HG03342 (cell line): ENCODE measurements at regions not wholly inside any gene's neighbourhood (a gene's known extent, or its start where the extent isn't known, plus 50 kb on each side); places are given as distances from the start of the nearest gene placed in this dataset.

Source experiments
- ATAC-seq: cut with Tn5 transposase; IDR thresholded peaks from one replicate; pipeline ENCODE4 v1.9.1; 2021; ENCODE audit warnings: mild to moderate bottlenecking, moderate library complexity; ENCODE audit not compliant: unreplicated experiment

DNA sequence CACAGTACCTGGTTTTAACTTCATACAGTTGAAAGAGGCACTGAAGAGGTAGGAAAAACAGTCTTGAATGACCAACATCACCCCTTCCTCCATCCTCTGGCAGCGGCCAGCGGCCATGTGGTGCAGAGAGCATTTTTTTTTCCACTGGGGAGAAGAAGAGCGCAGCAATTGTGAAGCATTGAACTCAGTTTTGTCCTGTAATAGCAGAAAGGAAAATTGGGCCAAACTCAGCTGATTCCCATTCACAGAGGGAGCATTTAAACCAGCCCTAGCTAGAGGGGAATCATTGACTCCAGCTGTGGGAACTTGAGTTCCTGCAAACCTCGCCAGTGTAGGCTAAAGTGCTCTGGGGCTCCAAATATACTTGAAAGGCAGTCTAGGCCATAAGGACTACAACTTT, 316.6 kb upstream of the CHST9 start:
- no peak for ATAC-seq

- ATAC-seq, result no peak
Measured at GRCh38 chr18:27500531-27500930, 315.4 kb upstream of the CHST9 start.

DNA sequence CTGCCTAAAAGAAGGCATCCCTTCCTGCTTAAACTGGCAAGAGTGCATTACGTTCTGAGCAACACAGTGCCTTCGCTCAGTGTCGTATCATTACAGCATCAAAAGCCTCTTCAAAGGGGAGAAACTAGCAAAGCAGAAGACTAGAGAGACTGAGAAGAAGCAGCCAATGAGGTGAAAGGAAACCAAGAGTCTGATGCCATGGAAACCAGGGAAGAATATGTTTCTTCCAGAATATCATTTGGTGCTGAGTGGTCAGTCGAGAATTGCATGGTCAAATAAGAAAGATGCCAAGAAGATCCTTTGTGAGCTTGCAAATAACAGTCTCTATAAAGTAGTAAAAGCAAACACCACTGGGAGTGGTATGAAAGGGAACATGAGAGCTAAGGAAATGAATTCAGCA, 312.1 kb upstream of the CHST9 start:
- no peak for ATAC-seq

- no peak for ATAC-seq
Measured at GRCh38 chr18:27493182-27493581, 308.1 kb upstream of the CHST9 start.

GRCh38 chr18:27491772-27492171, 306.7 kb upstream of the CHST9 start:
- ATAC-seq, result no peak

DNA sequence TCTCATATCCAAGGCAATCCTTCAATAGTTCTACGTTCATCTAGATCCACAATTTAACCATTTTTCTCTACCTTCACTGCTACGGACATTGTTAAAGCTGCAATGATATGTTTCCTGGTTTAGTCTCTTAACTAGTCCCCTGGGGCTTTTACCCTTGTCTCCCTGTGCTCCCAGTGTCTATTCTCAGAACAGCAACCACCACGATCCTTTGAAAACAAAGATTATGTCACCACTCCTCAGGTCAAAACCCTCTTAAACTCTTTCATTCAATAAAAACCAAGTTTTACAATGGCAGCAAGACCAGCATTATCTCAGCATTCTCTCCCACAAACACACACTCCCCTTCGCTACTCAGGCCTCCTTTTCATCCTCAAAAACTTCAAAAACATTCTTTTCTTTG, 298.2 kb upstream of the CHST9 start:
- ATAC-seq, result no peak

DNA sequence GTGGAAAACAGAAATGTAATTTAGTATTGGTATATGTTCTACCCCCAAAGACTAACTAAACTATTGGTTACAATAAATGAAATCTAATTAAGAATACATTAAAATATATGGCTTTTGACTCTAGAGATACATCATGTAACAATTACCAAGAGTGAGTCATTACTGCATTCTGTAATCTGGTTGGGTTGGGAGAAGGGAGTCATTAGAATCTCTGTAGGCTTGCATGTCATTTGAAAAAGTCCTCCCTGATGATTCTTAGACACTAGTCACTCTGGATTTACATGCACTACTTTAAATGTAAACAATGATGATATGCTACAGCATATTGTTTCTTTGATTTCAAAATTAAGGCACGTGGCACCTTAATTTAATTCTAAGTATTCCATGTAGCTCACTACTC, 293.4 kb upstream of the CHST9 start:
- no peak for ATAC-seq

DNA sequence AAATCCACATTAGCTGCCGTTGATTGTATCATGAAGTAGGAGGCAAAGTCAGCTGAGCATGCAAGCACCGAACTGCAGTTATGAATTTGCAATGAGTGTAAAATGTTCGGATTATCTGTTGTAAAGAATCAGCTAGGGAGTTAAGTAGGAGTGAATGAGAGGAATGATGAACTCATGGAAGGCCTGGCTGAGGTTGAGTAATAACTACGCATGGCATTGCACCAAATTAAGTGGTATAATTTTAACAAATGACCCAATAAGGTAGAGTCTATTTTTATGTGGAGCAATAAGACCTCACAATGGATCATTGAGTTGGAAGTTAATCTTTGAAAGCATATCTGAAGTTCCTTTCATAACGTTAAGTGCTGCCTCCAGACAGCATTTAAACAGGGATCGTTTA, 288.2 kb upstream of the CHST9 start:
- ATAC-seq, result no peak

- ATAC-seq, result no peak
Measured at GRCh38 chr18:27467073-27467472, 282.0 kb upstream of the CHST9 start.

DNA sequence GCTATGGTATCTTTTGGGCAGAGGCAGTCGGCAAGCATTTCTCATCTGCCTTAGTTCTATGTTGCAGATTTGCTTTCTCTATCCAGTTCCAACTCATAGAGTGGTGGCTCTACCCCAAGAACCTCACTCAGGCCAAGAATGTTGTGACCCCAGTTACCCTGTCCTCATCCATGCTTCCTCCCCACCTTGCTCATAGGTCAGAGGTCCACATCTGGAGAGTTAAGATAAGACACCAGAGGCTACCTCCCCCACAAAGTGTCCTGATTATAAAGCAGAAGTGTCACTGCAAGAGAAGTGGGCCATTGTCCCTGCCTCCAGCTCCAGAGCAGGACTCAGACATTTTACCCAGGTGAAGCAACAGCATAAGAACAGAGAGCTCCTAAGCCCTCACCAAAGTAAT, 276.8 kb upstream of the CHST9 start:
- ATAC-seq, result no peak

GRCh38 chr18:27449104-27449503, 264.0 kb upstream of the CHST9 start:
- ATAC-seq, result no peak

DNA sequence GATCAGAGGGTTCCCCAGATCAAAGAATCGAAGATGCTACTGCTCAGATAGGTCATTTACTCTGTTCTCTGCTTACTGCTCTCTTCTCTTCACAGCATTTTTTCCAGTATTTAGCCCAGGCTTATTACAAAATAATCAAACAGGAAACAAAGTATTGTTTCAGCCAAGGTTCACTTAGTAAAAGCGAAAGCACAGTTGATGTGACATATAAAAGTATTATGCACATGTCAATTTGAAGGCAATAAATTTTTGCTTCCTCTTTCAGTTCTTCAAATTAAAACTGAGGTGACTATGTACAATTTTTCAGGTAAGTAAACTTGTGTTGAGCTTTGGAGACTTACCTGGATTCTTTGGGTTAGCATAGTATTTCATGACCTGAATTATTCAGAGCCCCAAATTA, 262.8 kb upstream of the CHST9 start:
- no peak for ATAC-seq

GRCh38 chr18:27447451-27447881, 262.4 kb upstream of the CHST9 start:
- ATAC-seq, result no peak

GRCh38 chr18:27430595-27430994, 245.5 kb upstream of the CHST9 start:
- ATAC-seq, result no peak

DNA sequence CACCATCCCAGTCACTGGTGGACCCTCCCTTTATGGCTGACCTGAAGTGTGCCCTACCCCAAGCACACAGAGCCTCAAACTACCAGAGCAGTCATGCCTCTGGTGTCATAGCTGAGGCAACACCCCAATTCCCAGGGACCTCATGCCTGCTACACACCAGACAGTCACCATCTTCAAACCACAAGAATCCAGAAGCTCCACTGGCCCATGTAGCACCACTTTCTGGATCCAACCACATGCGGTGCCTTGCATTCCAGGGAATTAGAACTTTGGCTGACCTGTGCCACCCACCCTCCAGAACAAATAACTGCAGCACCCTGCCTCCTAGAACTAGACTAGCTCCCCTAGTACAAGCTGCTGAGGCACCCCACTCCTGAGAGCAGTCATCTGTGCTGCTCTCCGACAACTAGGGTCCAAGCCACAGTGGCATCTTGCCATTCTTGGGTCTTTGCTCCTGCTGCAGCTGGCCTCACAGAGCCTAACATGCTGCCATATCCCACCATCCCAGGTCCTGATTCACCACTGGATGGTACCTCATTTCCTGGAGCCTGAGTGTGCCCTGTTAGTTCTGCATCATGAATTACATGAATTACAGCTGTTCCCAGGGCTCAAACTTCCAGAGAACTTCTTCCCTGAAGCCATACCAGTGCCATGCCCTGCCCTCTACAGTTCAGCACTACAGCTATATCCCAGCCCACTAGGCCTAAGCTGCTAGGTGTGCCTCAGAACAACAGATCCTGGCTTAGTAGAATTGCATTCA, 243.8 kb upstream of the CHST9 start:
- no peak for ATAC-seq

- no peak for ATAC-seq
Measured at GRCh38 chr18:27428120-27428519, 243.0 kb upstream of the CHST9 start.

- no peak for ATAC-seq
Measured at GRCh38 chr18:27423581-27423980, 238.5 kb upstream of the CHST9 start.

- no peak for ATAC-seq
Measured at GRCh38 chr18:27419646-27420045, 234.5 kb upstream of the CHST9 start.

GRCh38 chr18:27415495-27415894, 230.4 kb upstream of the CHST9 start:
- no peak for ATAC-seq

DNA sequence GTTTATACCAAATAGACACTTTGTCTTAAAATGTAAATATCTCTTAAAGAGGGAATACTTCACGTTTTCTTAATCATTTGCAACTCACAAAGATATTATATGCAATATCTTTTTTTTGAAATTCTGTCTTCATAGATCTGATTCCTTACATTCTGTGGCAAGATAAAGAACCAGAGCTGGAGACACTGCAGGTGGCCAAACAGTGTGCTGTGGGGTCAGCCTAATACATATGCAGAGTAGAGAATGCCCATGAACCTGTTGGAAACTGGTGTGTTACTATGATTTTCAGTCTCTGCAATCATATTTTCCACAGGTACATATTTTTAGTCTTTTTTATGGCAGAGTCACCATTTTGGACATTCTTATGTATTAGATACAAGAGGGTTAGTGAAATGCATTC, 229.6 kb upstream of the CHST9 start:
- ATAC-seq, result no peak

- ATAC-seq, result no peak
Measured at GRCh38 chr18:27413495-27414401, 228.6 kb upstream of the CHST9 start.

DNA sequence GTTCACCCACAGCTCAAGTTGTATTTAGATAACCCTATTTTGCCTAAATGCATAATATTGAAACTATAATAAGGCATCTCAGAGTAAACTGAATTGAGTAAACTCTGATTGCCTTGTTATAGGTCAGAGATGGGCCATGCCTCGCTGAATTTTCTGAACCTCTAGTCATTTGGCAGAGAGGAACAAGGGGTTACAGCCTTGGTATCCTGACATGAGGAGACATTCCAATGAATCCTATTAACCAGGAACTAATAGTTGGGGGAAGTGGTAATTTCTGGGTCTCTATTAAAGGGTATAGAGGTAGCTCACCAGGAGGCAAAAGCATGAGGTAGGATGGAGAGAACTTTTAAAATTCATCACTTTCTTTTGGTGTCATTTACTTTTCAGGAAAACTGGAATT, 227.4 kb upstream of the CHST9 start:
- no peak for ATAC-seq
